ENCODE measurements at regions not wholly inside any gene's neighbourhood (a gene's known extent, or its start where the extent isn't known, plus 50 kb on each side); places are given as distances from the start of the nearest gene placed in this dataset.

GRCh38 chr9:28848671-28849070 lies 1275.4 kb upstream of the C9orf72 start:
- TF ChIP-seq CTCF (IDR thresholded peaks at IDR 0.05; ENCODE audit: low read depth, low read length, poor library complexity, severe bottlenecking) (no peak), EZH2phosphoT487 (IDR thresholded peaks at IDR 0.05; ENCODE audit: borderline replicate concordance, low read length) (no peak)

Data from DOHH2 (cell line).